Heart left ventricle (tissue), 13 donors: ENCODE measurements at regions not wholly inside any gene's neighbourhood (a gene's known extent, or its start where the extent isn't known, plus 50 kb on each side); places are given as distances from the start of the nearest gene placed in this dataset.
"Not testable (repeated sequence)": the region's sequence is repeated elsewhere in the genome, so short reads cannot be mapped to it uniquely, and the experiment has no call there.

ENCODE experiments used
- POLR2A ChIP-seq, 2 donors: fragments of 450-650 bp; IDR thresholded peaks; one replicate each; pipeline ENCODE4 v1.6.1; 2017; ENCODE audit warnings: antibody characterized with exemption in 2 of 2, mild to moderate bottlenecking in 2 of 2, moderate library complexity in 2 of 2
- TF ChIP-seq, protein P1 (sequence below), 12 donors: fragments of 200-600 bp; sonication (generic) in 4 of 12; IDR thresholded peaks; one replicate each; pipeline versions ENCODE4 v1.5.0 to v1.8.0; 2018 to 2022; ENCODE audit warnings: antibody characterized with exemption in 12 of 12, mild to moderate bottlenecking in 5 of 12
- donor health status: ischemic (EF 13 %, LVEDD 7.1; RV severe dilation, severe dysfunction).
- donor health status: DM: no; HTN: yes; CAD: no.
- donor health status: DM: no; HTN: no; CAD: no.
- donor health status: ischemic (EF 25% LVEDD 6.9; RV normal size, moderate dysfunction).
- donor health status: ischemic (EF 25% LVEDD 5.7; RV mildly dilated, moderate dysfunction).
- donor health status: ischemic (EF 35%, LVEDD 5.7; RV mildly dilated, moderate dysfunction).
- donor health status: nonischemic (EF 11% LVEDD 7.7; RV severe dilation, severe dysfunction).
- donor health status: DM: yes; HTN: yes; CAD: no.
- donor health status: PGD.
- donor health status: ischemic (EF 29% LVEDD 5.4; RV normal size, mild dysfunction).
- donor health status: nonischemic (EF 23%, LVEDD 6.1; RV moderate dilation, normal function).

DNA sequence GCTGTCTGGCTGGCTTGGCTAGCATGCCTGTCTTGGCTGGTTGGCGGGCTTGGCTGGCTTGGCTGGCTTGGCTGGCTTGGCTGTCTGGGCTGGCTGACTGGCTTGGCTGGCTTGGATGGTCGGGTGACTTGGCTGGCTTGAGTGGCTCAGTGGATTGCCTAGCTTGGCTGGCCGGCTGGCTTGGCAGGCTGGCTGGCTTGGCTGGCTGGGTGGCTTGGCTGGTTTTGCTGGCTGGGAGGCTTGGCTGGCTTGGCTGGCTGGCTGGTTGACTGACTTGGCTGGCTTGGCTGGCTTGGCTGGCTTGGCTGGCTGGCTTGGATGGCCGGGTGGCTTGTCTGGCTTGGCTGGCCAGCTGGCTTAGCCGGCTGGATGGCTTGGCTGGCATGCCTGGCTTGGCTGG lies 2828.4 kb downstream of the RPIA start:
- TF ChIP-seq, protein P1, sequence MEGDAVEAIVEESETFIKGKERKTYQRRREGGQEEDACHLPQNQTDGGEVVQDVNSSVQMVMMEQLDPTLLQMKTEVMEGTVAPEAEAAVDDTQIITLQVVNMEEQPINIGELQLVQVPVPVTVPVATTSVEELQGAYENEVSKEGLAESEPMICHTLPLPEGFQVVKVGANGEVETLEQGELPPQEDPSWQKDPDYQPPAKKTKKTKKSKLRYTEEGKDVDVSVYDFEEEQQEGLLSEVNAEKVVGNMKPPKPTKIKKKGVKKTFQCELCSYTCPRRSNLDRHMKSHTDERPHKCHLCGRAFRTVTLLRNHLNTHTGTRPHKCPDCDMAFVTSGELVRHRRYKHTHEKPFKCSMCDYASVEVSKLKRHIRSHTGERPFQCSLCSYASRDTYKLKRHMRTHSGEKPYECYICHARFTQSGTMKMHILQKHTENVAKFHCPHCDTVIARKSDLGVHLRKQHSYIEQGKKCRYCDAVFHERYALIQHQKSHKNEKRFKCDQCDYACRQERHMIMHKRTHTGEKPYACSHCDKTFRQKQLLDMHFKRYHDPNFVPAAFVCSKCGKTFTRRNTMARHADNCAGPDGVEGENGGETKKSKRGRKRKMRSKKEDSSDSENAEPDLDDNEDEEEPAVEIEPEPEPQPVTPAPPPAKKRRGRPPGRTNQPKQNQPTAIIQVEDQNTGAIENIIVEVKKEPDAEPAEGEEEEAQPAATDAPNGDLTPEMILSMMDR (IDR thresholded peaks at IDR 0.05) = not testable (repeated sequence)
- not testable (repeated sequence) for TF ChIP-seq POLR2A (IDR thresholded peaks at IDR 0.05)
